ENCODE measurements at regions not wholly inside any gene's neighbourhood (a gene's known extent, or its start where the extent isn't known, plus 50 kb on each side); places are given as distances from the start of the nearest gene placed in this dataset.

DNA sequence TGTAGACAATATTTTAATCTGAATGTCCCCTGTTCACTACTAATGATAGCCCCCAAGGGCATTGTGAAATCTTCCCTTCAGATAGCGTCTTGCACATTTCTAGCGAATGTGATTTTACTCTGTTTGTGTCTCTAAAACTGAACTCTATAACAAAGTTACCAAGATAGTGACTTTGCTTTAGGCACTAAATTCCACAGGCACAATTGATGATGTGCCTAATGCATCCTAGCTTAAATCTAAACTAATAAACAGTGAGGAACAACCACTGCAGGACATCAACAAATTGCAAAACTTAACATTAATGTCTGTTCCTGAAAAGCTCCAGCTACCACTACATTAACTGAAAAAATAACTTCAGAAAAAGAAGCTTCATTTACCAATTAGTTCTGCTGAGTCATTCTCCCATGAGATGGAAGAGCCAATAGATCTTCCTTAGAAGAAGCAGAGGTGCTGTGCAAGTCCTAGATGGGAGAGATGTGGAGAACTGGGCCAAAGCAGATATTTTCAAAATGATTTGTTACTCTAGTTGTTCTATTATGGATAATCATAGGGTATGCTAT, 1065.0 kb downstream of the EPHA7 start:
- TF ChIP-seq GATA2 (IDR thresholded peaks at IDR 0.05; ENCODE audit: low read depth, low read length) = no peak
- no peak for TF ChIP-seq GATA3 (IDR thresholded peaks at IDR 0.05; ENCODE audit: low read depth, low read length)

DNA sequence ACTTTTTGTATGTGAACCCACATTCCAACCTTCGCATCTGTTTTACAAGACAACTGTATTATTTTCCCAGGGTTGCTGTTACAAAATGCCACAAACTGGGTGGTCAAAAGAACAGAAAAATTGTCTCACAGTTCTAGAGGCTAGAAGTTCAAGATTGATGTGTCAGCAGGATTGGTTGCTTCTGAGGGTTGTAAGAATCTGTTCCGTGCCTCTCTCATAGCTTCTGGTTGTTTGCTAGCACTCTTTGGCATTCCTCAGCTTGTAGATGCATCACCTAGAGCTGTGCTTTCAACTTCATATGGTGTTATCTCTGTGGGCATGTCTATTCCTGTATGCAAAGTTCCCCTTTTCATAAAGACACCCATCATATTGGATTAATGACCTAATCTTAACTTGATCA, 1067.2 kb downstream of the EPHA7 start:
- TF ChIP-seq GATA3 (IDR thresholded peaks at IDR 0.05; ENCODE audit: low read depth, low read length) (no peak), GATA2 (IDR thresholded peaks at IDR 0.05; ENCODE audit: low read depth, low read length) (no peak)

DNA sequence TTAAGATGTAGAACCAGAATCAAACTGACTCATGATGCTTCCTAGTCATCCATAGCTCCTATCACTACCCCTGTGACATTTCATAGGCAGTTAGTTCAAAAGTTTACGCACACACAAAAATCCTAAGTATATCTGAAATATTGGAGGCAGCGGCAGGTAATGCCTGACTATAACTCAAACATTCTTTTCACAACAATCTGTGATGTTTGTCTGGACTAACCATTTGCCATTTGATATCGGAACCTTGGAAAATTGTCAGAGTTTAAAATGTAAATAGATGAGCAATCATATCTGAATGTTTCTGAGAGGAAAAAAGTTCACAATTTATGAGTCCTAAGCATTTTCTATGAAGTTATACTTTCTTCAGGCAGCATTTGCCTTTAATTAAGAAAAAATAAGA, 1078.2 kb downstream of the EPHA7 start:
- TF ChIP-seq GATA2 (IDR thresholded peaks at IDR 0.05; ENCODE audit: low read depth, low read length) (no peak), GATA3 (IDR thresholded peaks at IDR 0.05; ENCODE audit: low read depth, low read length) (no peak)

DNA sequence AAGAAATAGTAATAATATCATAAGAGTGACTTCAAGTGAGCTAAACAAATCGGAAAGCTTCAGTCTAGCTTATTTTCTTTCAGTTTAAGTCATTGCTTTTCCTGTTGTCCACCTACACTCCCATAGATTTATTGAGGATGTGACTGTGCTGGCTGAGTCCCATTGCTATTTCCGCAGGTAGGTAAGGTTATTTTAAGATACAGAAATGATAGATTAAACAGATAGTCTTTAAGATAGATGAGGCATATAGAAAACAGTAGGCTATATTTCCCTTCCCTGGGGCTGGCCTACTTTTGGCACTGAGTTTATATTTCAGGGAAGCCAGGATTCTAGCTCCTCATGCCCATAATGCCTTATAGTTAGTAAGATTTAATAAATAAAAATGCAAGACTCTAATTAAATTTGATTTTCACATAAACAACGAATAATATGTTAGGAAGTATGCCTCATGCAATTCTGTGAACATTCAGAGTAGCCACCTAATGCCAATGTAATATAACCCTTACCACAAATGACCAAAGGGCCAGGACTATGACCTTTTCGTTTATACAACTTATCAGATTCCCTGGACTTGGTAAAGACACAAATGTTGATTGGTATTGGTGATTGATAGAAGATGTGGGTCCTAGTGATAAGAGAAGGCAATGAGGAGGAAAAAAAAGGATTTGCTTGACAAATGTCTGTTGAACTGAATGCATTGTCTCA, 1079.3 kb downstream of the EPHA7 start:
- TF ChIP-seq GATA2 (IDR thresholded peaks at IDR 0.05; ENCODE audit: low read depth, low read length) (no peak), GATA3 (IDR thresholded peaks at IDR 0.05; ENCODE audit: low read depth, low read length) (no peak)

DNA sequence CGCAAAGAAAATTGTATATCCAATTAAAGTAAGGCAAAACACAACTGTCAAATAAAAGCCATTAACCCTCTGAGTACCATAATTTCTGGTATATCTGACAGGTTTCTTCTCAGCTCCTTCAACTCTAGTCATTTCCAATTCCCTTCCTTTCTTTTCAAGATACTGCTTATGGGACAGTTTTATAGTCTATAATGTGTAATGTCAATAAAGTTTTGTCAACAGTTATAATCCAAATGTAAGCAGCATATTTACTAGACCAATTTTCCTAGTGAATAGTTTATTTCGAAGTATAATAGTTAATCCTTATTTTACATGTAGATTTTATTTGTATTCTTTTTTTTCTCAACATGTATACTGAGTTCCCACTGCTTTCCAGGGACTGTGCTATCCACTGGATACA, 1081.8 kb downstream of the EPHA7 start:
- TF ChIP-seq GATA2 (IDR thresholded peaks at IDR 0.05; ENCODE audit: low read depth, low read length) (no peak), GATA3 (IDR thresholded peaks at IDR 0.05; ENCODE audit: low read depth, low read length) (no peak)

DNA sequence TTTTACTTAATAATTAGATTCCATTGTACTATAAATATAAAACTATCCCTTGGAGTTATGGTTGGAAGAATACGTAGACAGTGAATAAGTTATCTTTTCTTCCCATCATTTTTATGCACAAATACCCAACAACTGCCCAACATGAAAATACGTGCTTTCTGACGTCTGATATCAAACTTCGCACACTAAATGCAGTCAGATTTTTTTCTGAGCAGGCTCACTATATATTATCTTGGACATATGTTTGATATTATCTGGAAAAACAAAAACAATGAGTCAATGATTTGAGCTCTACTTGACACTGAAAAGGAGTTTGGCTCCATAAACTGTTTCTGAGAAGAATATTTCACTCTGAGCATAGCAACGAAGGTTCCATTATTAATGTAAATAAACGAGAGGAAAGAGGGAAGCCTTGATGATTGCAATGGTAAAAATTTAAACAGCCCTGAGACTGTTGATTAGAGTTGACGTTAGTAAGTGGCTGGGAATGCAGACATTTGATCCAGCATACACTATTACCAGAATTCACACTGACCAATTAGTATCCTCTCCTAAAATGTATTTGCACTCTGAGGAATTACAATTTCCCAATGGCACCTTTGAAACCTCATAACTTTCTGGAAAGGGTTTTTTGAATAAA, 1090.0 kb downstream of the EPHA7 start:
- no peak for TF ChIP-seq GATA3 (IDR thresholded peaks at IDR 0.05; ENCODE audit: low read depth, low read length)
- no peak for TF ChIP-seq GATA2 (IDR thresholded peaks at IDR 0.05; ENCODE audit: low read depth, low read length)

DNA sequence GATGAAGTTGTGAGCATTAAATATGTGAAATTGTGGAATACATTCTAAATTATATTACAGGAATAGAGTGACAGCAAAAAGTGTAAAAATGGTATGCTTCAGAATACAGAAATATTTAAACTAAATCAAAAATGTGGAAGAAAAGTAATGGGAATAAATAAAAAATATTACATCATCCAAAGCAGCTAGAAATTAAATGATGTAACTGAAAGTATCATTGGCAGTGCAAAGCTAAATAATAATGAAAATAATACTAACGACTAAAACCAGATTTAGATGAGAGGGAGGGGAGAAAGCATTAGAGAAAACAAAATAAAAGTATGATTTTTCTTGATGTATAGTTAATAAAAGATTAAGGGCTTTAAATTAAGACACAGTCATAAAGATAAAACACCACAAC, 1104.0 kb downstream of the EPHA7 start:
- TF ChIP-seq GATA3 (IDR thresholded peaks at IDR 0.05; ENCODE audit: low read depth, low read length) (no peak), GATA2 (IDR thresholded peaks at IDR 0.05; ENCODE audit: low read depth, low read length) (no peak)

DNA sequence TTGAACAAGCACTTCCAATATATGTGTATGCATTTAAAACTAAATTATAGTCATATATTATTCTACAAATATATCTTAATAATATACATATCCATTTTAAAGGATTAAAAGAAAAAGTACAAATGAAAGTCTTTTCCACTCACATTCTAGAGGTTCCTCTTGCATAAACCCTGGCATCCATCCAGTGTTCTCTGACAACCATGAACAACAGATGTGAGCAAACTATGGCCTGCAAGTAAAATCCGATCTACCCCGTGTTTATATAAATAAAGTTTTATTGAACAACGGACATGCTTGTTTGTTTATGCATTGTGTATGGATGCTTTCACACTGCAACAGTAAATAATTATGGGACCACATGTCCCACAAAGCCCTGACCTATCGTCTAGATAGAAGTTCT, 1122.3 kb downstream of the EPHA7 start:
- TF ChIP-seq GATA2 (IDR thresholded peaks at IDR 0.05; ENCODE audit: low read depth, low read length) = no peak
- no peak for TF ChIP-seq GATA3 (IDR thresholded peaks at IDR 0.05; ENCODE audit: low read depth, low read length)

DNA sequence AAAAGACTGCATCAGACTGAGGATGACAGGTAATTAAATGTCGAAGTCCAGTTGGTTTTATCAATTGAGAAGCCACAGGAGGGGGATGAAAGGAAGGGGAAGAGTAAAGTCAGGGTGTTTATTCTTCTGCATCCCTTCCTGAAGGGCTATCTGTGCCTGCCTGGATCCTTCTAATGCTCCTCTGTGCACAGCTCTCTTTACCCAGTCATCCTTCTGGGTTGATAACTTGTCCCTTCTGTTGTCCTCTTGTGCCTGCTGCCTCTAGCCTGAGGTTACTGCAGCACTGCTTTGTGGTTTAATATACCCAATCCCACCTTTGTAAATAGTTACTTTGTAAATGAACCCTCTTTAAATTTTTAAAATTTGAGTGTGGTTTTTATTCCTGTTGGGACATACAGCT, 1127.3 kb downstream of the EPHA7 start:
- no peak for TF ChIP-seq GATA2 (IDR thresholded peaks at IDR 0.05; ENCODE audit: low read depth, low read length)
- TF ChIP-seq GATA3 (IDR thresholded peaks at IDR 0.05; ENCODE audit: low read depth, low read length) = no peak

DNA sequence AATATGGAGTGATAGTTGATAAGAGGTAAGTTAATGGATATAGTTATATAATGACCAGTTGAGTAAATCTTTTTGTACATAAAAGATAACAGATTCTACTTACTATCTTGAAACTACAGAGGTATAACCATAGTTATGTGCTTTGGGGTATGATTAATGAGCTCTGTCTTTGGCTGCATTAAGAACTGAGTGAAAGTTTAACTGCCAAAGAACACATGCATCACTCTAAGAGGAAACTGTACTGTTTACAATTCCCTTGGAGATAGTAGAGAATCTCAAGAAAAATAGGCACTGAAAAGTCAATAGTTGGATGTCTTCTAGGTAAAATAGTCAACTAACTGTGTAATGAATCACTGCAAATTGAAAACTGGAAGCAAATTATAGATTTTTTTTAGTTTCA, 1129.5 kb downstream of the EPHA7 start:
- no peak for TF ChIP-seq GATA2 (IDR thresholded peaks at IDR 0.05; ENCODE audit: low read depth, low read length)
- TF ChIP-seq GATA3 (IDR thresholded peaks at IDR 0.05; ENCODE audit: low read depth, low read length) = no peak

DNA sequence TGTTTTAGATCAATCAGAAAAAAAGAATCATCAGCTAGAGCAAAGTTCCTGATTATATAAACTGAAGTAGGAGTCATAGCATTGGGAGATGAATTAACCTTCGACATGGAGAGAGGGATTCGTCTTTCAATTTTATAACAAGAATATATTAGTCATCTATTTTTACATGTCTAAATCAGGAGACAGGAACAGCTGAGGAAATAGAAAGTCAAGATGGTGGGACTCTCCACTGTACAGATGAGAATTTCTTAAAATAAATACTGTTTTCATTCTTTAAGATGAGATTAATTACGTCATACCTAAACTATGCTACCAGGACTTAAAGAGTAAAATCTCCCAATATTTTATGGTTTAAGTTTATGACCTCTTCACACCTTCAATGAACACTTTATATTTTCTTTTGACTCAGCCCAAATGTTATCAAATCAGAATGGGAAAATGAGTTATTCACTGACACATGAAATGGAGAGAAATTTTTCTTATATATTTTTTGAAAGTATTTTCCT, 1137.7 kb downstream of the EPHA7 start:
- TF ChIP-seq GATA2 (IDR thresholded peaks at IDR 0.05; ENCODE audit: low read depth, low read length) (no peak), GATA3 (IDR thresholded peaks at IDR 0.05; ENCODE audit: low read depth, low read length) (no peak)

DNA sequence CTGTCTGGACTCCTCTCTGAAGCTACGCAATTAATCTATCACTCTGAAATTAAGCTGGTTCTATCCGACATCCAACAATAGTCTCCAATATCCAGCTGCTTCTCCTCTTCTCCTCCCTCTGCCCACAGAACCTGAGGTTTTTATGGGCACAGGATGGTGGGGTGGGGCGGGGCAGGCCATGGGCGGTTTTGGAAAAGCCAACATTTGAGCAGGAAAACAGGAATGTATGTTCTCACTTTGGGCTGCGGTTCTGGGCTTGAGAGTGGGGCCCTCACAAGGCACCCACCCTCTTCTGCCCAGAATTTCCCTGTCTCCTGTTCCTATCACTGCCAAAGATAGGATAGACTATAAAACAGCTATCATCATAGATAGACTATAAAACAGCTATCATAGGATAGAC, 1144.2 kb downstream of the EPHA7 start:
- TF ChIP-seq GATA2 (IDR thresholded peaks at IDR 0.05; ENCODE audit: low read depth, low read length) (no peak), GATA3 (IDR thresholded peaks at IDR 0.05; ENCODE audit: low read depth, low read length) (no peak)

DNA sequence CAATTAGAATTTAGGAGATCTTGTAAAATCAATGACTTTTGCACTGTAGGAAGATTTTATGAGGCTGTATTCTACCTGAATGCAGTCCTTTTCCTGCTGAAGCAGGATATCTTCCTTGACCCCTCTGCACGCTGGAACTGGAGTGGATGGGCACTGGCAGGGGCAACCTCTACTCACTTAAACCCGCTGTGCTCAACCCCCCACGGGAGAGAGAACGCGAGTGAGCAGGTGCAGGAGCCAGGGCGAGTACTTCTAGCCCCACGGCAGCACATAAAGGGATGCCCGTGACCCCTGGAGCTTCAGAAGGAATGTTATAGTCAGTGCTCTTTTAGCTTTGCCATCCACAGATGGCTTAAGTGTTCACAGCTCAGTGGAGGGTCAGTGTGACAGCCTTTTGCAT, 1144.8 kb downstream of the EPHA7 start:
- TF ChIP-seq GATA3 (IDR thresholded peaks at IDR 0.05; ENCODE audit: low read depth, low read length) = no peak
- no peak for TF ChIP-seq GATA2 (IDR thresholded peaks at IDR 0.05; ENCODE audit: low read depth, low read length)

DNA sequence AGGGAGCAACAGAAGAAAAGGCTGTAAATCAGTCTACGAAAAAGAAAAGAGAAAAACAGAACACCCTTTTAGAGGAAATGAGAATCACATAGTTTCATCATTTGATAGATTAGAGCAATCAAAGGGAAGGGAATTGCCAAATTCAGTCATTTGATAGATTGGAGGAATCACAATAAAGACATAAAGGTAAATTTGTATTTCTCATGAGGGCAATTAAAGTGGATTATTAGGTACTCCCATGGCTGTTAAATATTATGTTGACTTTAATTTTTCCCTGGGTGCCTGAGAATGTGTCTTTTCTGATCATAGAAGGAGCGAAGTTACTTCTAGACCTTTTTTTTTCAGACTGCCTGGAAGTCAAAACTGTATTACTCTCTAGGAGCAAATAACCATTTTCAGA, 1145.7 kb downstream of the EPHA7 start:
- TF ChIP-seq GATA3 (IDR thresholded peaks at IDR 0.05; ENCODE audit: low read depth, low read length) = no peak
- TF ChIP-seq GATA2 (IDR thresholded peaks at IDR 0.05; ENCODE audit: low read depth, low read length) = no peak

DNA sequence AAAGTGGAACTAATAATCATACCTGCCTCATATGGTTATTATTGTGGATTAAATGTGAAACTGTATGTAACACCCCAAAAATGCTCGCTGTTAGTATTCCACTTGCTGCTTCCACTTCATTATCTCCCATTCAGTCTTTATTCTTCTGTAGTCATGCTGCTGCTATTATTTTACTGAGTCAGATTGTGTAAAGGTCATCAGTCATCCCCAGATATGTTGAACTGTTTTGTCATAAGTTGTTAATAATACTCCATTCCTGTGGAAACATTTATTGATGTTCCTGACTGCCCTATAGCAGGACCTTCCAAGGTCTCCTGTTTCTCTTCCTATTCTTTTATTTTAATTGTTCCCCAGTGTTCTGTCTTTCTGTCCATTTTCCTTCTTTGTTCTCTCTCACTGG, 1148.3 kb downstream of the EPHA7 start:
- TF ChIP-seq GATA2 (IDR thresholded peaks at IDR 0.05; ENCODE audit: low read depth, low read length) = no peak
- TF ChIP-seq GATA3 (IDR thresholded peaks at IDR 0.05; ENCODE audit: low read depth, low read length) = no peak
